HCT116 (cell line): ENCODE measurements at regions not wholly inside any gene's neighbourhood (a gene's known extent, or its start where the extent isn't known, plus 50 kb on each side); places are given as distances from the start of the nearest gene placed in this dataset.

Experiments
- ATAC-seq: fragments of 200-7000 bp; cut with Tn5 transposase; 2 replicates; pipeline ENCODE4 v1.9.1; 2020; ENCODE audit warnings: mild to moderate bottlenecking, moderate library complexity
- BruUV-seq: library from RNA; stranded (reverse); fragments of 400-500 nt; replicated peaks from 2 replicates; lab custom pipeline; 2021; lab: Mats Ljungman, UMichigan
- CTCF ChIA-PET: fragments of 300-600 bp; sonication (Branson Sonifier 250); formaldehyde crosslinking; loops from one replicate; lab custom pipeline; 2021; ENCODE audit warnings: antibody characterized with exemption; lab: Charles Lee
- POLR2A ChIA-PET: fragments of 300-600, 350-600 bp; sonication (Branson Sonifier 250); formaldehyde crosslinking; loops from one replicate; lab custom pipeline; 2021; ENCODE audit warnings: antibody characterized with exemption; lab: Charles Lee
- RAD21 ChIA-PET, 2 experiments: fragments of 300-600 bp; sonication (Branson Sonifier 250); formaldehyde crosslinking; loops; one replicate each; lab custom pipeline; 2023; ENCODE audit warnings: low total read pairs in 2 of 2; ENCODE audit not compliant: uncharacterized antibody in 2 of 2, unreplicated experiment in 2 of 2, low non-redundant PET in 1 of 2; lab: Charles Lee
- DNase-seq: peaks from one replicate; pipeline ENCODE4 v3.0.0-alpha.2; 2010; ENCODE audit warnings: low read depth, low spot score
- H2AFZ ChIP-seq: fragments of 200-600 bp; shearing (Covaris generic), sonication (generic); 2 replicates; pipeline ENCODE4 v1.6.1; 2017; ENCODE audit warnings: low read depth, mixed run types, mixed read lengths, antibody characterized with exemption, low read length; ENCODE audit not compliant: poor library complexity, severe bottlenecking
- H3K27ac ChIP-seq: 2 replicates; pipeline ENCODE4 v1.5.1; 2012; ENCODE audit warnings: low read depth, low read length
- H3K27me3 ChIP-seq: fragments of 200-600 bp; sonication (generic); 2 replicates; pipeline ENCODE4 v1.6.1; 2016; ENCODE audit warnings: mixed run types, low read length, mixed read lengths; ENCODE audit not compliant: insufficient read depth
- H3K36me3 ChIP-seq, 2 experiments: fragments of 200-500 bp in 1 of 2; fragments of 200-600 bp in 1 of 2; sonication (Bioruptor generic) in 1 of 2; sonication (generic) in 1 of 2; 2 replicates each; pipeline versions ENCODE4 v1.5.1 to v1.6.1; 2014 to 2016; ENCODE audit warnings: low read length in 2 of 2, inconsistent platforms in 1 of 2, mixed read lengths in 1 of 2, mixed run types in 1 of 2; ENCODE audit not compliant: insufficient read depth in 2 of 2, control insufficient read depth in 1 of 2
- H3K4me1 ChIP-seq, 2 experiments: fragments of 200-600 bp in 1 of 2; sonication (generic) in 1 of 2; 2 replicates each; pipeline versions ENCODE4 v1.5.1 to v1.6.1; 2012 to 2017; ENCODE audit warnings: low read length in 2 of 2, inconsistent platforms in 1 of 2, mild to moderate bottlenecking in 1 of 2, mixed read lengths in 1 of 2, mixed run types in 1 of 2, moderate library complexity in 1 of 2; ENCODE audit not compliant: insufficient read depth in 2 of 2, control insufficient read depth in 1 of 2
- H3K4me2 ChIP-seq: fragments of 200-600 bp; sonication (generic); 2 replicates; pipeline ENCODE4 v1.6.1; 2017; ENCODE audit warnings: mixed run types, low read length, mixed read lengths
- H3K4me3 ChIP-seq, 2 experiments: fragments of 200-600 bp in 1 of 2; sonication (generic) in 1 of 2; replicated peaks in 1 of 2; 2 replicates each; pipeline ENCODE4 v1.5.1; 2011 to 2016; ENCODE audit warnings: low read length in 2 of 2, control low read depth in 1 of 2, low read depth in 1 of 2, mild to moderate bottlenecking in 1 of 2, mixed read lengths in 1 of 2, mixed run types in 1 of 2
- H3K79me2 ChIP-seq: fragments of 200-600 bp; sonication (generic); 2 replicates; pipeline ENCODE4 v1.6.1; 2017; ENCODE audit warnings: mild to moderate bottlenecking, mixed run types, low read length, moderate library complexity, mixed read lengths; ENCODE audit not compliant: insufficient read depth
- H3K9ac ChIP-seq: fragments of 200-600 bp; sonication (generic); 2 replicates; pipeline ENCODE4 v1.6.1; 2016; ENCODE audit warnings: low read length, mixed read lengths
- H3K9me2 ChIP-seq: fragments of 200-600 bp; sonication (generic), shearing (Covaris generic); 2 replicates; pipeline ENCODE4 v1.6.1; 2017; ENCODE audit warnings: mixed run types, mild to moderate bottlenecking, moderate library complexity; ENCODE audit not compliant: insufficient read depth
- H3K9me3 ChIP-seq, 2 experiments: fragments of 200-500 bp in 1 of 2; fragments of 200-600 bp in 1 of 2; sonication (Bioruptor generic) in 1 of 2; sonication (generic) in 1 of 2; 2 replicates each; pipeline ENCODE4 v1.6.1; 2014 to 2017; ENCODE audit warnings: low read length in 2 of 2, mixed read lengths in 2 of 2, inconsistent platforms in 1 of 2, low read depth in 1 of 2, mild to moderate bottlenecking in 1 of 2, mixed run types in 1 of 2, moderate library complexity in 1 of 2; ENCODE audit not compliant: control insufficient read depth in 1 of 2, insufficient read depth in 1 of 2
- H4K20me1 ChIP-seq: fragments of 200-600 bp; sonication (generic), shearing (Covaris generic); 2 replicates; pipeline ENCODE4 v1.6.1; 2017; ENCODE audit warnings: mixed run types, mild to moderate bottlenecking, moderate library complexity; ENCODE audit not compliant: insufficient read depth
- CEBPB ChIP-seq: IDR thresholded peaks from 2 replicates; pipeline ENCODE4 v1.6.1; 2012; ENCODE audit warnings: low read depth
- EGR1 ChIP-seq: IDR thresholded peaks from 2 replicates; pipeline ENCODE4 v1.6.1; 2012; ENCODE audit warnings: low read depth
- EZH2 ChIP-seq: fragments of 200-600 bp; sonication (generic); IDR thresholded peaks from 2 replicates; pipeline ENCODE4 v1.6.1; 2017; ENCODE audit warnings: antibody characterized with exemption, mixed run types
- EZH2phosphoT487 ChIP-seq: fragments of 200-600 bp; IDR thresholded peaks from 2 replicates; pipeline ENCODE4 v1.6.1; 2018; ENCODE audit warnings: antibody characterized with exemption, borderline replicate concordance
- JUND ChIP-seq: IDR thresholded peaks from 2 replicates; pipeline ENCODE4 v1.6.1; 2012
- POLR2A ChIP-seq: IDR thresholded peaks from 2 replicates; pipeline ENCODE4 v1.7.0; 2011; ENCODE audit warnings: borderline replicate concordance; ENCODE audit not compliant: insufficient read depth, insufficient read length; ENCODE audit errors: extremely low read depth
- POLR2AphosphoS5 ChIP-seq: IDR thresholded peaks from 2 replicates; pipeline ENCODE4 v1.6.1; 2011; ENCODE audit warnings: mild to moderate bottlenecking, low read depth, low read length, moderate library complexity
- SIN3A ChIP-seq: IDR thresholded peaks from 2 replicates; pipeline ENCODE4 v1.6.1; 2012; ENCODE audit warnings: low read depth
- SP1 ChIP-seq: IDR thresholded peaks from 2 replicates; pipeline ENCODE4 v1.6.1; 2012; ENCODE audit warnings: low read depth
- TCF7L2 ChIP-seq: IDR thresholded peaks from 2 replicates; pipeline ENCODE4 v1.7.0; 2011; ENCODE audit warnings: borderline replicate concordance, inconsistent platforms; ENCODE audit not compliant: insufficient read depth, insufficient read length; ENCODE audit errors: extremely low read depth
- ZFX ChIP-seq: fragments of 450-650 bp; IDR thresholded peaks from 2 replicates; pipeline ENCODE4 v1.6.1; 2017
- ZNF274 ChIP-seq: fragments of 200-500 bp; sonication (Bioruptor generic); IDR thresholded peaks from 2 replicates; pipeline ENCODE4 v1.6.1; 2014; ENCODE audit warnings: mild to moderate bottlenecking, low read depth, low read length, inconsistent platforms
- intact Hi-C: fragments of 100-400 bp; cut with micrococcal nuclease; formaldehyde crosslinking; loops from 2 replicates; pipeline ENCODE4 v1.10.0; 2022
- TF ChIP-seq, protein P1 (sequence below): IDR thresholded peaks from 2 replicates; pipeline ENCODE4 v1.6.1; 2012
- TF ChIP-seq, protein P2 (sequence below): IDR thresholded peaks from 2 replicates; pipeline ENCODE4 v1.6.1; 2012; ENCODE audit warnings: low read depth

DNA sequence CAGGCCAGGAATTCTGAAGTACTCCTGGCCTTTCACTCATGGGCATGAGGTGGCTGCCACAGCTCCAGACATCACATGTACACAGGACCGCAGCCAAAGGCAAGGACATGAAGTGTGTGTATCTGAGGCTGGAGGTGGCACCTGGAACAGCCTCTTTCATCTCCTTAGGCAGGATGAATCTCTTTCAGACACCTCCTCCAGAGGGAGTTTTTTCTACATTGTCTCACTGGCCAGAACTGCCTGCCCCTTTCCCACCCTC, 142.8 kb downstream of the BARX1 start:
- peak; percentile 28; the same call in 1 of the 2 replicates for ATAC-seq
- H3K9me2 ChIP-seq, result no peaks in the 10 kb centered on the region
- no peak for DNase-seq
- CTCF ChIA-PET, result interaction anchor here (1.2 kb wide), 1 partner anchor 150 kb away, joined by 3 read pairs; no protein-coding TSS in a partner anchor
- intact Hi-C loops, result no loop called here
- no peaks in the 10 kb centered on the region for H3K9me3 ChIP-seq
- no peaks in the 10 kb centered on the region for H3K79me2 ChIP-seq
- BruUV-seq, result no TSS peak
- H3K4me1 ChIP-seq, result peaks cover 6 to 8% of the 10 kb centered on the region in 2 experiments
- H3K27ac ChIP-seq, result no peak overlapping the region
- no peak overlapping the region for H3K9ac ChIP-seq
- TF ChIP-seq EGR1 (no peak), ZNF274 (no peak), TCF7L2 (no peak), SIN3A (no peak), JUND (no peak), CEBPB (no peak)
- TF ChIP-seq, protein P1, sequence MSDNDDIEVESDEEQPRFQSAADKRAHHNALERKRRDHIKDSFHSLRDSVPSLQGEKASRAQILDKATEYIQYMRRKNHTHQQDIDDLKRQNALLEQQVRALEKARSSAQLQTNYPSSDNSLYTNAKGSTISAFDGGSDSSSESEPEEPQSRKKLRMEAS, result no peak
- H3K36me3 ChIP-seq, result no peaks in the 10 kb centered on the region
- H3K27me3 ChIP-seq, result peaks cover 7% of the 10 kb centered on the region; the same call in 1 of the 2 replicates
- H2AFZ ChIP-seq, result no peak overlapping the region
- H3K4me2 ChIP-seq, result no peak overlapping the region
- POLR2A ChIA-PET, result no interaction called here
- H3K4me3 ChIP-seq, result no peak overlapping the region
- no peaks in the 10 kb centered on the region for H4K20me1 ChIP-seq
- RAD21 ChIA-PET, result no interaction called here

- RAD21 ChIA-PET, result no interaction called here
- TF ChIP-seq TCF7L2, result no peak
- TF ChIP-seq ZFX, result no peak
- TF ChIP-seq EZH2, result no peak
- TF ChIP-seq, protein P2, sequence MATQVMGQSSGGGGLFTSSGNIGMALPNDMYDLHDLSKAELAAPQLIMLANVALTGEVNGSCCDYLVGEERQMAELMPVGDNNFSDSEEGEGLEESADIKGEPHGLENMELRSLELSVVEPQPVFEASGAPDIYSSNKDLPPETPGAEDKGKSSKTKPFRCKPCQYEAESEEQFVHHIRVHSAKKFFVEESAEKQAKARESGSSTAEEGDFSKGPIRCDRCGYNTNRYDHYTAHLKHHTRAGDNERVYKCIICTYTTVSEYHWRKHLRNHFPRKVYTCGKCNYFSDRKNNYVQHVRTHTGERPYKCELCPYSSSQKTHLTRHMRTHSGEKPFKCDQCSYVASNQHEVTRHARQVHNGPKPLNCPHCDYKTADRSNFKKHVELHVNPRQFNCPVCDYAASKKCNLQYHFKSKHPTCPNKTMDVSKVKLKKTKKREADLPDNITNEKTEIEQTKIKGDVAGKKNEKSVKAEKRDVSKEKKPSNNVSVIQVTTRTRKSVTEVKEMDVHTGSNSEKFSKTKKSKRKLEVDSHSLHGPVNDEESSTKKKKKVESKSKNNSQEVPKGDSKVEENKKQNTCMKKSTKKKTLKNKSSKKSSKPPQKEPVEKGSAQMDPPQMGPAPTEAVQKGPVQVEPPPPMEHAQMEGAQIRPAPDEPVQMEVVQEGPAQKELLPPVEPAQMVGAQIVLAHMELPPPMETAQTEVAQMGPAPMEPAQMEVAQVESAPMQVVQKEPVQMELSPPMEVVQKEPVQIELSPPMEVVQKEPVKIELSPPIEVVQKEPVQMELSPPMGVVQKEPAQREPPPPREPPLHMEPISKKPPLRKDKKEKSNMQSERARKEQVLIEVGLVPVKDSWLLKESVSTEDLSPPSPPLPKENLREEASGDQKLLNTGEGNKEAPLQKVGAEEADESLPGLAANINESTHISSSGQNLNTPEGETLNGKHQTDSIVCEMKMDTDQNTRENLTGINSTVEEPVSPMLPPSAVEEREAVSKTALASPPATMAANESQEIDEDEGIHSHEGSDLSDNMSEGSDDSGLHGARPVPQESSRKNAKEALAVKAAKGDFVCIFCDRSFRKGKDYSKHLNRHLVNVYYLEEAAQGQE, result no peak
- TF ChIP-seq POLR2AphosphoS5, result no peak
- TF ChIP-seq EZH2phosphoT487, result no peak
- no peak for TF ChIP-seq SP1
- TF ChIP-seq POLR2A, result no peak
- no peak for TF ChIP-seq ZNF274
- TF ChIP-seq, protein P1, result no peak
Observed at GRCh38 chr9:93810028-93810971, 144.9 kb downstream of the BARX1 start.

More at GRCh38 chr9:93810028-93810971, 144.9 kb downstream of the BARX1 start:
- H3K79me2 ChIP-seq, result no peaks in the 10 kb centered on the region
- H3K4me3 ChIP-seq, result no peak overlapping the region
- peaks cover 6 to 8% of the 10 kb centered on the region in 2 experiments for H3K4me1 ChIP-seq
- ATAC-seq (no peak), DNase-seq (no peak)
- ChIA-PET CTCF (interaction anchor here (1.2 kb wide), 1 partner anchor 15 kb away, joined by 3 read pairs; no protein-coding TSS in a partner anchor), POLR2A (no interaction called here)
- intact Hi-C loops, result no loop called here
- H3K36me3 ChIP-seq, result no peaks in the 10 kb centered on the region
- H3K9ac ChIP-seq, result no peak overlapping the region
- no peak overlapping the region for H3K4me2 ChIP-seq
- BruUV-seq, result no TSS peak
- H3K27me3 ChIP-seq, result no peaks in the 10 kb centered on the region
- no peak overlapping the region for H3K27ac ChIP-seq
- H3K9me3 ChIP-seq, result no peaks in the 10 kb centered on the region
- H4K20me1 ChIP-seq, result no peaks in the 10 kb centered on the region
- H2AFZ ChIP-seq, result no peak overlapping the region
- H3K9me2 ChIP-seq, result no peaks in the 10 kb centered on the region
